Activated naive CD4-positive, alpha-beta T cell (primary cell): ENCODE measurements at regions not wholly inside any gene's neighbourhood (a gene's known extent, or its start where the extent isn't known, plus 50 kb on each side); places are given as distances from the start of the nearest gene placed in this dataset.
"Not testable (repeated sequence)": the region's sequence is repeated elsewhere in the genome, so short reads cannot be mapped to it uniquely, and the experiment has no call there.

ENCODE experiments used
- DNase-seq, 4 experiments: peaks; one replicate each; lab custom pipeline; 2025; lab: John Stamatoyannopoulos, UW

DNA sequence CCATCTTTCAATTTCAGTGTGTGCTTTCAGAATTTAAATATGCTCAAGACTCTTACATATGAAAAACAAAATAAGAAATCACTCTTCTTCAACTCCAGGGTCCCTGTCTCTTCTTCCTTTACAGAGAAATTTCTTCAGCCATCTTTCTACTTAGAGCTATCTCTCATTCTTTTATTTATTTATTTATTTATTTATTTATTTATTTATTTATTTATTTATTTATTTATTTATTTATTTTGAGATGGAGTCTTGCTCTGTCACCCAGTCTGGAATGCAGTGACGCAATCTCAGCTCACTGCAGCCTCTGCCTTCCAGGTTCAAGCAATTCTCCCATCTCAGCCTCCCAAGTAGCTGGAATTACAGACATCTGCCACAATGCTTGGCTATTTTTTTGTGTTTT lies 211.7 kb downstream of the DUSP10 start:
- DNase-seq: not testable (repeated sequence)

DNA sequence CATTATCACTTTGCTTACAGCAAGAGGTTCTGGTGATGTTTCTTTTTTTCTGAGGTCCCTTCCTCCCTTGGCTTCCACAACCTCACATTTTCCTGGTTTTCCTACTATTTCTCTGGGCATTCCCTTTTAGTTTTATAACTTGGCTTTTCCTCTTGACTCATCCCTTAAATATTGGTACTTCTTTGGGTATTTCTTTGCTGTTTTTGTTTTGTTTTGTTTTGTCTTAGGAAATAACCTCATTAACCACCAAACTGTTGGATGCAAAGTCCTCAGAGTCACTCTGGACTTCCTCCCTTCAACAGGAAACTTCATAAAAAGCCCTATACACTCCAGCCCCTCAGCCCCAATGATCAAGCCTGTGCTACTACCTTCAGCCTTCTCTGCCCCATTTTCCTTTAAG lies 211.1 kb downstream of the DUSP10 start:
- DNase-seq: no peak

DNA sequence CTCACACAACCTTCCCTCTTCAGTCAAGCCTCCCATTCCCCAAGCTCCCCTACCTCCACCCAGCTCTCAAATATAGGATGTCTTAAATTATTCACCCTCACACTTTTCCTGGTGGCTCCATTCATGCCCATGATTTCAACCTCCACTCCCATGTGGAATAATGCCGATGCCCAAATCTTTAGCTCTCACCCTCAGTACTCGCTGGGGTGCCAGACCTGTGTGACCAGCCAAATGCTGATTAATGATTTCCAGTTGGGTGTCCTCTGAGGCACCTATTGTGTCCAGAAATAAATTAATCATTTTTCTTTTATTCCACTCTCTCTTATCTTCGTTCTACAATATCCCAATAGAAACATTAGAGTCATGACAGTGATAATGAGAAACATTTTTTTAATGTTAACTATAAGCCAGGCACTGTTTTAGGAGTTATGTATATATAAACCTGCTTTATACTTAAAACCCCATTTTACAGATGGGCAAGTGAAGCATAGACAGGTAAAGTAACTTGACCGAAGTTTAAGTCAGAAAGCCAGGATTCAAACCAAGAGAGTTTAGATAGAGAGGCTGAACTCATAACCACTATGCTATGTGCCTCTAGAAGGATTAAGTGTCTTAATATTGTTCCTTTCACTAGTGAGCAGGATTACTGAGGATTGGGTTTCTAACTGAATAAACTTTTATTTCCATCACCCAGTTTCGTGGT lies 209.7 kb downstream of the DUSP10 start:
- no peak for DNase-seq

DNA sequence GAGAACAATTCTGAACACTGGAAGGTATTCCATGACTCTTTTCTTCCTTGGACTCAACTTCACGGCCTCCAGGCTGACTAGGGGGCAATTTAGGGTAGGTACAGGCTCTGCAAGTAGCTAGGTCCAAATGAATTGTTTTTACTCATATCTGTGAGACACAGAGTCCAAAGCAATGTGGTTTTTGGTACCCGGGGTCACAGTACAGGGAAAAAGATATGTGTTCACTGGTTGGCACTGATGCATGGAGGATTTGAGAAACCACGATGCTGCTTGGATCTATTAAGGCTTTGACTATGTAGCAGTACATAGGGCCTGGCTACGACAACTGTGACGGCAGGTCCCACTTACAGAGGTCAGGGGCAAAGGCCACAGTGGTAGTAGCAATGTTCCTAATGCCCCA lies 200.6 kb downstream of the DUSP10 start:
- no peak for DNase-seq

DNA sequence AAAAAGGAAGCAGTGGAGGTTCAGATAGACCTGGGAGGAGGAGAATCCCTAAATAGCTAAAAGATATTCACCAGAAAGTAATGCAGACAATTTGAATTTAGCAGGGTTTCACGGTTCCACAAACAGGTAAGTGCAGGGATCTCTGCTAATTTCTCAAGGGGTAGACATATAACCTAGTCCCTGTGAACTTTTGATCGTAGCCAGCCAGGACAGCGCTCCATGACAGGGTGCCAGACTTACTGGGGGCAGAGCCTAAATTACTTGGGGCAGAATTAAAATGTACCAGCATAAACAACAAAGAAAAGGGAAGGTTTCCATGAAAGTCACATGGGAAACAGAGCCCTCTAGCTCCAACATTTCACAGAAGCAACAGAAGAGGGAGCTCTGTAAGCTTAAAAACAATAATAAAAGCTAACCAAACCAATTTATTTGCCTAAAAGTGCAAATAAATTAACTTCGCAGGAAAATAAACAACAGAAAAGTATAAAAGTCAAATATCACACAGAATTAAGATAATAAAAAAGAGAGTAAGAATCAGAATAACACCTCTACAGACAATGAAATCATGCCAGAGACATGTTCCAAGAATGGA lies 198.3 kb downstream of the DUSP10 start:
- no peak for DNase-seq

DNA sequence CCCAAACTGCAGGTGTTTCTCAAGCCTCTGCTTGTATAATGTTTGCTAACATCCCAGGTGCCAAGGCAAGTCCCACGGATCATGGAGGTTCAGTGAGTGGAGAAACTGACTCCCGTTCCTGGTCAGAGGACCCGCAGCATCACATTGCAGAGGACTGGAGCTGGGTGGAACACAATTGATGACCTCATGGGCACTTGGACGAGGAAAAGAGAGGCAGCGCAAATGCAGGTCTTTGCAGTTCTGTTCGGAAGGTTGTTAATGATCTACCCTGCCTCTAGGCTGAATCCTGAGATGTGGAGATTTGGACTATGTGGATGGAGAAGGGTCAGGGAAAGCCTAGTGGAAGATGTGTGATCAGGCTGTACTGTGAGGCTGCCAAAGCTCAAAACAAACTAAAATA lies 192.9 kb downstream of the DUSP10 start:
- no peak for DNase-seq

DNA sequence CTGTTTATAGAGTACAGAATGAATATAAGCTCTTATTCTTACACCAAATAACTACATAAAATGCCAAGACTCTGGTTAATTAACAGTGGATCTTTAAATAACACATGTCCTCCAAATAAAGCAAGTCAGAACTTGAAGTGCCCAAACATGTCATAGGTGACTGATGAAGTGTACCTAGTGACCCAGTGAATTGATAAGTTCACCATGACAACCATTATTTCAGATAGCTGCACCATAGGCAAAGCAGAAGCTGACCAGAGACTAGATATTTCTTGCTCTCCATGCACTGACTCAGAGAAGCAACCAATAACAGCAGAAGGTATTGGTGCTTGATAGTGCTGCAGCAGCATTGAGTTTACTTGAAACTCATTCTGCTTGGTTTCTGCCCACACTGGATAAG lies 192.1 kb downstream of the DUSP10 start:
- DNase-seq: no peak

DNA sequence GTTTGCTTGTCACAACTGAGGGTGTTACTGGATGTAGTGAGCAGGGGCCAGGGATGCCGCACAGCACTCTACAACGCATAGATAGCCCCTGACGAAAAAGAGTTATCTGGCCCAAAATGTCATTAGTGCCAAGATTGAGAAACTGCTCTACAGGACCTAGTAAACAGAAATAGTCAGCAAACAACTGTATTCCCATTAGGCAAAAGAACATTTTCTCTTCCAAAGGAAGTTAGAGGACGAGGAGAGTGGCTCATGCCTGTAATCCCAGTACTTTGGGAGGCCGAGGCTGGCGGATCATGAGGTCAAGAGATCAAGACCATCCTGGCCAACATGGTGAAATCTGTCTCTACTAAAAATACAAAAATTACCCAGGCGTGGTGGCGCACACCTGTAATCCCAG lies 189.1 kb downstream of the DUSP10 start:
- DNase-seq: not testable (repeated sequence)

DNA sequence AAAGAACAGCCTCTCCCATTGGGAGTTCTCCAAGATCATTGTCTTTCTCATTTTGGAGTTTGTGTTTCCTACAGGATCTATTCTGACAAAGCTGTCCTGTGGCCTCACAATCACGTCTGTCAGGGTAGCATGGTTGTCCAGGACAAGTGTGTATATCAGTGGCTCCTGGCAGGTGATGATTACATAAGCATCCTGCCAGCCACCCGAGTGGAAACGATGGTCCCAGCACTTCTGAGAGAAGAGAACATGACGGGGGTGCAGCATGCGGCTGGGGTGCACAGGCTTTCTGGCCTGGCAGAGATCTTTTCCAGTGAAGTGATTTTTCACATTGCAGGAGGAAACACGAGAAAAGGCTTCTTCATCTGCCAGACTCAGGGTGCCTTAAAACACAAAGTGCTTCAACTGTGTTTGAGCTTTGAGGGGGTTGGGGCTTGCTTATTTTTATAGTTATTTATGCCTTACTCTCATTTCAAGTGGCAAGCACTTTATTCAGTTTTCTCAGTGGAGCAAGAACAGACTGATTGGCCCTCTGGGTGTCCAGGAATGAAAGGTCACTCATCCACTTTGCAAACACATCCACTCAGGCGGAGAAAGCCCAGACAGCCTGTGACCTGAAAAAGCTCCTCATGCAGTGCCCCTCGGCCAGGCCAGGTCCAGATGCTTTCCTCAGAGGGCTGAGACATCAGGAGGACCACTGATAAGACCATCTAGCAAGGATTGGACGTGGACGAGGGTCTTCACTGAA lies 186.0 kb downstream of the DUSP10 start:
- no peak for DNase-seq

DNA sequence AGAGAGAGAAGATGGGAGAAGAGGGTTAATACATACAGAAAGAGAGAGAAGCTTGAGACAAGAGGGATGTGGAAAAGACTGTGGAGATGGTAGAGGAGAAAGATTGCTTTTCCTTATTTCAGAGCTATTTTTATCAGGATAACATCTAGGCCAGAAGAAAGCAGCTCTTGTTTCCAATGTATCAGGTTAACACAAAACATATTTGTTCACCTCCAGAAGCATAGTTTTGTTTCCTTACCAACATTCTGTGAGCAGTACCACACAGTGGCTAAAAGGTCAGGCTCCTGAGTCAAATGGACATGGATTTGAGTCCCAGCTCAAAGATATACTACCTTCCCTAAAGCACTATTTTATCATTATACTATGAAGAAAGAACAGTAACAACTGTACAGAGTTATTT lies 185.5 kb downstream of the DUSP10 start:
- no peak for DNase-seq

DNA sequence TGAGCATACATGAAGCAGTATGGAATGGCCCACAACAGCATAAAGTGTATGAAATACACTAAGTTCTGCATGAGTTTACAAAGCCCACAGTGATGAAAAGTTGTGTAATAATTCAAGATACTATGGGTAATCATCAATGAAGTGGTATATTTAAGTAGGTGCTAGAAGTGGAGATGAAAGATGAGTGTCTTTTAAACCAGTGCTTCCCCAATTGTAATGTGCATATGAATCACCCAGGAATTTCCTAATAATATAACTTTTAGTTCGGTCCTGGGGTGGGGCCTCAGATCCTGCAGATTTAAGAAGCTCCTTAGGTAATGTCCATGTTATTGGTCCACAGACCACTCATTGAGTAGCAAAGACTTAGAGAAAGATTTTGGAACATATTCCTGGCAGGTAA lies 184.9 kb downstream of the DUSP10 start:
- no peak for DNase-seq

DNA sequence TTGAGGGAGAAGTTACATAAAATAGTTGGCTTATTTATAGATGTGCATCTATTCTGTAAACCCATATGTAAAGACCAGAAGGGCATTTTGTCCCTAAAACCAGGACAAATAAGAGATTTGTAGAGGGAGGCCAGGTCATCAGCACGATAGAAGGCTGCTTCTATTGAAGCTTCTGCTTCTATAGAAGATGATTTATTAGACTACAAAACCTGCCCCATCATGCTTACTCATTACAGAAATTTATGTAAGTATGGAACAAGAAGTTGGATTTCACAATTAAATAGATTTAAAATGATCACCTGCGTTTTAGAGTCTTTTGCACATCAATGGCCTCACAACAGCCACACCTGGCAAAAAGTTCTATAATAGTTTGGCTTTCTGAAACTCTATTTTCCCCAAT lies 183.5 kb downstream of the DUSP10 start:
- no peak for DNase-seq

DNA sequence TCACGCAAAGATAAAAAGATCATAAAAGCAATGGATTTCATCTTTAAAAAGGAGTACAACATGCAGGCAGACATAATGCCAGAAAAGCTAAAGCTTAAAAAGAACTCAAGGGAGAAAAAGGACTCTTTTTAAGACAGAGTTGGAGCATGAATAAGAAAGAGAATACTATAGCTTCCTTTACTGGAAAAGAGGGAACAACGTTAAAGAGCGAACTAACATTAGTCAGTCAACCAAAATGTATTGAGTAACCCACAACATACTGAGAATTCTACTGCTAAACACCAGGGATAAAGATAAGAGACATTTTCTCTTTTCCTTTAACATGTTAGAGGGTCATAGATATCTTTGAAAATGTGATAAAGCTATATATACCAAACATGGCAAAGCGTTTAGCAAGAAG lies 182.0 kb downstream of the DUSP10 start:
- no peak for DNase-seq

DNA sequence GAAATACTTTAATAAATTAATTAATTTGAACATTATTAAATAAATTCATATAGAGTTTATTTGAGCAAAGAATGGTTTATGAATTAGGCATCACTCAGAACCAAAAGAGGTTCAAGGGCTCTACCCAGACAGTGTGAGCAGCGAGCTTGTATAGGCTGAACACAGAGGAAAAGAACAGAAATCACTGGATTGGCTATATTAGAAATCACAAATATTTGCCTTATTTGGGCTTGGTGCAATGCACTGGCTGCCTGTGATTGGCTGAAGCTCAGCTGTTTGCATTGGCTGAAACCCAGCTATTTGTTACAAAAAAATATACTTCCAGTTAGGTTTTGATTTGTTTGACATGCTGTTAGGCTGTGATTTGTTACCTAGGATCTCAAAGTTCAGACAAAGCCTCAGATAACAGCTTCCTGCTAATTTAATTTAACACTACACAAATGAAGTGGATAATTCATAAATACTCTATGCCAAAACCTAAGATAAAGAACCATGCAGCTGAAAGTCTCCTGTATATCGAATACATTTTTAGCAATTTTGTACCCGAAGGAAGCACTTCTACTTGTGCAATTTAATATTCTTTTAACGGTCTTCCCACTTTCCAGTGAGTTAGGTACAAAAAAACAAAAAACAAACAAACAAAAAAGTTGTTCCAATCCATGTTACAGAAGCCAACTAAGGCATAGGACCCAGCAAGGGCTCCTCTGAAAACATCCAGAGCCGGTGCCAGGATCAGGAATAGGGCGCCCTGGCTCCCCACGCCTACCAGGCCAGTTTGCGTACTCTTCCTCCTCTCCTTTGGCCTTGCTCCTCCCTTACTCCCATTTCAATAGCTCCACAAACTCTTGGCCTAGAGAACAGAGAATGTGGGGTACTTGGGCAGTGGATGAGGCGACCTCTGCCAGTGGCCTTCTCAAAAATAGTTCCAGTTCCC lies 179.1 kb downstream of the DUSP10 start:
- no peak for DNase-seq

DNA sequence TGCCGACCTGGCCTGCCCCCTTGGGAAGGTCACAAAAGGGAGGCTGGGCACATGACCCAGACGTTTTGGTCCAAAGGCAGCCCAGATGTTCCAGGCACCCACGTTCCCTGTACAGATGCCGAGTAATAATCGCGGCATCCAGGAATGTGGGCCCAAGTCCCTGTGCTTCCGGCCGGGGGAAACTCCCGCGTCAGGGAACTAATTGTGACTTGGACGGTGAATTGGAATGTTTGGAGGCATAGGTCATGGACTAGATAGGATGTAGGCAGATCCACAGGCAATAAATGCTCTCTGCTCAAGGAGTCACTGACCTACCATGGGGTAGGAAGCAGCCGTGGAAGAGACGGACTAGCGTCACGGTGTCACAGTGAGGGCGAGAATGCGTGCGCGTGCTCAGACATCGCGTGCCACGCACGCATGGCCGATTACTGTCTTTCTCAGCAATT lies 178.4 kb downstream of the DUSP10 start:
- DNase-seq: no peak

DNA sequence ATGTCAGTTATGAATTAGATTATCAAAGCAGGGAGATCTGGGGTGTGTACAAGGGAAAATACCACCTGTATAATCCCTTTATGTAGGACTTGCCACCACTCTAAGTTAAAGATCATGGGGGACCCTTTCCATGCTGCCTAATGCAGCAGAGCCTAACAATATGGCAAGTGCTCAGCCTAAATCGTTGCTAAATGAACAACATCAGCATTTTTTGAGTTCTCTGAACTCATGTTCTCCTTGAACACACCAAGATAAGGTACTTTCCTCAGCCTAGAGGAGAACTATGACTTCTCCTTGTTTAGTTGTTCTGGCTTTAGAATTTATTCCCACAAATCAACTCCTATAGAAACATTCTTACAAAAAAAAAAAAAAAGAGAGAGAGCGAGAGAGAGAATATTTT lies 177.0 kb downstream of the DUSP10 start:
- DNase-seq: no peak

DNA sequence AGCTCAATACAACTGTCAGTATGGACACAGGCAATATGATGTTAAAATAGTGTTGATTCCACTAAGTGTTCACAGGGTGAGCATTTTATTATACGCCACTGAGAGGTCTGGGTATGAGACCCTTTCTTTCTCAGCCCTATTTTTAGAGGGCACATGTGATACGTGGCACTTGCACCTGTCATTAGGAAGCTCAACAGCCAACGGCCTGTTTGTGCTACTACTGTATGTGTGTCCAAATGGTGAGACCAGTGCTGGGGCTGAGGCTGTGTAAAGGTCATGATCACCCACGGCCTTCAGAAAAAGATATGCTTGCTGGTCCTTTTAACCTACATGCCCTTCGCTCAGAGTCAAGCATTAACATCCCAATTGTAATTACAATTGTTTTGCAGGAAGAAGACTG lies 176.2 kb downstream of the DUSP10 start:
- no peak for DNase-seq

DNA sequence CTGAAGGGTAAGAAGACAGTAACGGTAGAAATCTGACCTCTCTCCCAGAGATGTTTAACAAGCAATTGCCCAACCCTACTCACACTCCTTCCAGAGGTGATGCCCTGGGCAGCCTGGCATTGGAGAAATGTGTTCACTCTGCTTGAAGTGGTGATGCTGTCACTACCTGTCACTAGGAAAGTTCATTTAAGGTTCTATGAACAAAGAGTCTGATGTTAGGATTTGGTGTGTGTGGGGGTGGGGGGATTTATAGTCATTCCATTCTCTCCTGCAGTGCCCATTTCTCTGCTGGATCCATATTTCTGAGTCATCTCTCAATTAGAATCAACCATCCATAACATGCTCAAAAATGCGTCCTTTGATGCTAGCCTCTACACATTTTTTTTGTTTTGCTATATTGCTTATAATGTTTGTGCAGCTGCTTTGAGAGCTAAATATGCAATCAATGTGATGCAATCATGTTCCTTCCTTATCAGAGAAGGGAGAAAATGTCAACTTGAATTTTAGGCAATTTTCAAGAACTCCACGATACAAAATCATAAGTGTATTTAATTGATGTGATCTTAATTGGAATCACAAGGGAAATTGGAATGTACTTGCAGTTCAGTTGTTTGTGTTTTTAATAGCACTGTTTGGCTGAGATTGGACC lies 173.9 kb downstream of the DUSP10 start:
- no peak for DNase-seq

DNA sequence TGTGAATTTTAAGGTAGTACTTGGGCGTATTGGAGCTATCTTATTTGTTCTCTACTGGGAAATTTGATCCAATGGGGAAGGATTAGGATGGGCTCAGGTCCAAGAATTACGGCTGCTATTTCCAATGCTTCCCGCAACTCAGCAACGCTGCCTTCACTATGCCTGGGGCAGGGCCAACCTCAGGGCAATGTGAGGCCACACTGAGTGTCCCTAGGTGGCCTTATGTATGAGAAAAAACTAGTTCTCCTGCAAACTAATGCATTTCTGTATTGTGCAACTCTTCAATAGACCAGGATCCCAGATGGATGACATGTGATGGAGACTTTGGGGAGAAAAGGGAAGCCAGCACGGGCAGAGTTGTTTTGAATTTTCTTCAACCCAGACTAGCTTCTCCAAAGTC lies 168.1 kb downstream of the DUSP10 start:
- DNase-seq: no peak

DNA sequence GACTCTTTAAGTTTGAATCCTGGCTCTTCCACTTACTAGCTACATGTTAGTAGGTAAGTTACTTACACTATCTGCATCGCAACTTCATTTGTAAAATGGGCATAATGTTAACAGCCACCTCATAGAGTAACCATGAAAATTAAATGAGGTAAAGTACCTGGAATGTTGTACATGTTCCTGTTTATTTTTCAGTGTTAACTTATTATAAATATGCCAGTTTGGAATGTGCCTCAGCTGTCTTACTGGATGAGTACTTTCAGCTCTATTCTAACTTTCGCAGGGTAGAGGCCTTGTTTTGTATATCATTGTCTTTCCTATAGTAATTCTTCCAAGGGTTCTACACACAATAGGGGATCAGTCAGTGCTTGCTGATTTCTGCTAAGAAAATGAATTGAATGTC lies 167.4 kb downstream of the DUSP10 start:
- DNase-seq: no peak

DNA sequence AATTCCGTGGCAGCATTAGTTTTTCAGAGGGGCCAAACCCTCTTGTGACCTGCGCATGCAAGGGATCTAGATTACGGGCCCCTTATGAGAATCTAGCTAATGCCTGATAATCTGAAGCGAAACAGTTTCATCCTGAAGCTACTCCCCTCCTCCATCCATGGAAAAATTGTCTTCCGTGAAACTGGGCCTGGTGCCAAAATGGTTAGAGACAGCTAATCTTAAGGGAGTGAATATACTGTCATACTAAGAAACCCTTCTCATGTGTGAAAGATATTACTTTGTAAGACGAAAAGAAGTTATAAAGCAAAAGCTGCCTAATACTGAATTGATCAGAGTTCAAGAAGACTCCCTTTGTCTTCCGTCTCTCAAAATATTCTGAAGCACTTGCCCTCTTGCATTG lies 166.3 kb downstream of the DUSP10 start:
- DNase-seq: no peak

DNA sequence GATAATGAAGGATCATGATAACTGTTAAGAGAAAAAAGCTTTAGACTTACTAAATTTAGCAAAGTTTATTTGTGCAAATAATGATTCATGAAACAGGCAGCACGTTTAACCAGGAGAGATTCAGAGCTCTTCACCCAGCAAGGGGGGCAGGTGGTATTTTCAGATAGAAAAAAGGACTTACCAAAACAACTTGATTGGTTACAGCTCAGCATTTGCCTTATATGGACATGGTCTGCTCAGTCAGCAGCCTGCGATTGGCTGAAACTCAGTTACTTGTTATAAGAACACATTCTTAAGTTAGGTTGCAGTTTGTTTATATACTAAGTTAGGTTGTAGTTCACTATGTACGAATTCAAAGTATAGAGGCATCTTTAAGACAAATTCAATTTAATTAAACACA lies 165.6 kb downstream of the DUSP10 start:
- no peak for DNase-seq
